GM23338 (cell line): ENCODE measurements at regions not wholly inside any gene's neighbourhood (a gene's known extent, or its start where the extent isn't known, plus 50 kb on each side); places are given as distances from the start of the nearest gene placed in this dataset.

Source experiments
- ATAC-seq: fragments of 200-7000 bp; cut with Tn5 transposase; 3 replicates; pipeline ENCODE4 v1.9.1; 2020
- DNase-seq: peaks from one replicate; pipeline ENCODE4 v3.0.0-alpha.2; 2015; ENCODE audit warnings: low spot score
- H2AFZ ChIP-seq: fragments of 200-600 bp; sonication (generic); 2 replicates; pipeline ENCODE4 v1.8.0; 2016; ENCODE audit warnings: antibody characterized with exemption, mild to moderate bottlenecking, moderate library complexity
- H3F3A ChIP-seq: fragments of 200-600 bp; sonication (generic); replicated peaks from 2 replicates; pipeline ENCODE4 v1.8.0; 2017; ENCODE audit warnings: antibody characterized with exemption, mixed run types, low read depth
- H3K27ac ChIP-seq: fragments of 200-600 bp; sonication (generic); 2 replicates; pipeline ENCODE4 v1.6.1; 2016; ENCODE audit warnings: low read depth
- H3K27me3 ChIP-seq: fragments of 200-600 bp; sonication (generic); 2 replicates; pipeline ENCODE4 v1.8.0; 2016; ENCODE audit warnings: mild to moderate bottlenecking, mixed run types, moderate library complexity; ENCODE audit not compliant: insufficient read depth
- H3K36me3 ChIP-seq: fragments of 200-600 bp; sonication (generic); 2 replicates; pipeline ENCODE4 v1.8.0; 2016; ENCODE audit warnings: mild to moderate bottlenecking; ENCODE audit not compliant: insufficient read depth
- H3K4me1 ChIP-seq: fragments of 200-600 bp; sonication (generic); 2 replicates; pipeline ENCODE4 v1.8.0; 2016; ENCODE audit warnings: mild to moderate bottlenecking, moderate library complexity; ENCODE audit not compliant: insufficient read depth
- H3K4me2 ChIP-seq: fragments of 200-600 bp; sonication (generic); 2 replicates; pipeline ENCODE4 v1.7.1; 2017; ENCODE audit warnings: mixed run types
- H3K4me3 ChIP-seq: fragments of 200-600 bp; sonication (generic); 2 replicates; pipeline ENCODE4 v1.6.1; 2016; ENCODE audit warnings: mixed run types
- H3K79me2 ChIP-seq: fragments of 200-600 bp; sonication (generic); replicated peaks from 2 replicates; pipeline ENCODE4 v1.8.0; 2017; ENCODE audit warnings: mild to moderate bottlenecking; ENCODE audit not compliant: insufficient read depth
- H3K9me2 ChIP-seq: fragments of 200-600 bp; sonication (generic); 2 replicates; pipeline ENCODE4 v1.8.0; 2017; ENCODE audit not compliant: insufficient read depth
- H4K20me1 ChIP-seq: fragments of 200-600 bp; sonication (generic); replicated peaks from 2 replicates; pipeline ENCODE4 v1.8.0; 2017; ENCODE audit warnings: mild to moderate bottlenecking; ENCODE audit not compliant: insufficient read depth
- H3K27ac Mint-ChIP-seq: 2 replicates; pipeline ENCODE4 v1.8.0; 2020; ENCODE audit warnings: inconsistent platforms, mild to moderate bottlenecking, moderate library complexity, mixed read lengths
- H3K27me3 Mint-ChIP-seq: 3 replicates; pipeline ENCODE4 v1.8.0; 2022; ENCODE audit warnings: low read depth, mild to moderate bottlenecking, moderate library complexity, mixed read lengths, inconsistent platforms; ENCODE audit not compliant: insufficient read depth, poor library complexity
- H3K36me3 Mint-ChIP-seq: 3 replicates; pipeline ENCODE4 v1.8.0; 2021; ENCODE audit warnings: low read depth, mild to moderate bottlenecking, inconsistent platforms, moderate library complexity, mixed read lengths
- H3K4me1 Mint-ChIP-seq: 3 replicates; pipeline ENCODE4 v1.8.0; 2020; ENCODE audit warnings: mild to moderate bottlenecking, inconsistent platforms, mixed read lengths
- H3K4me3 Mint-ChIP-seq: 3 replicates; pipeline ENCODE4 v1.8.0; 2021; ENCODE audit warnings: moderate library complexity, mild to moderate bottlenecking, inconsistent platforms, mixed read lengths
- H3K9me3 Mint-ChIP-seq: 3 replicates; pipeline ENCODE4 v1.8.0; 2020; ENCODE audit warnings: moderate library complexity, mild to moderate bottlenecking, inconsistent platforms, mixed read lengths
- CREB1 ChIP-seq: fragments of 250-450 bp; sonication (Bioruptor Pico); IDR thresholded peaks from 2 replicates; pipeline ENCODE4 v1.5.0; 2020; ENCODE audit warnings: low read depth, mild to moderate bottlenecking, moderate library complexity
- EZH2 ChIP-seq: fragments of 200-600 bp; sonication (generic); IDR thresholded peaks from one replicate; pipeline ENCODE4 v1.8.0; 2017; ENCODE audit warnings: antibody characterized with exemption, mild to moderate bottlenecking, low read depth; ENCODE audit not compliant: unreplicated experiment
- EZH2phosphoT487 ChIP-seq: fragments of 200-600 bp; sonication (generic); IDR thresholded peaks from one replicate; pipeline ENCODE4 v1.8.1; 2018; ENCODE audit warnings: antibody characterized with exemption; ENCODE audit not compliant: unreplicated experiment
- JUNB ChIP-seq: IDR thresholded peaks from one replicate; pipeline ENCODE4 v1.6.1; 2016; ENCODE audit warnings: antibody characterized with exemption; ENCODE audit not compliant: unreplicated experiment
- NANOG ChIP-seq: IDR thresholded peaks from 2 replicates; pipeline ENCODE4 v1.6.1; 2016; ENCODE audit warnings: antibody characterized with exemption, borderline replicate concordance
- POLR2AphosphoS5 ChIP-seq: IDR thresholded peaks from 2 replicates; pipeline ENCODE4 v1.6.1; 2016; ENCODE audit warnings: antibody characterized with exemption, low read depth
- STAT1 ChIP-seq: IDR thresholded peaks from one replicate; pipeline ENCODE4 v1.6.1; 2016; ENCODE audit warnings: antibody characterized with exemption; ENCODE audit not compliant: unreplicated experiment
- ZNF114 ChIP-seq: fragments of 250-450 bp; sonication (Bioruptor Pico); IDR thresholded peaks from 2 replicates; pipeline ENCODE4 v1.5.0; 2020; ENCODE audit warnings: mild to moderate bottlenecking, moderate library complexity
- ZNF331 ChIP-seq: fragments of 250-450 bp; sonication (Bioruptor Pico); IDR thresholded peaks from 2 replicates; pipeline ENCODE4 v1.5.0; 2020; ENCODE audit warnings: low read depth, mild to moderate bottlenecking, moderate library complexity
- TF ChIP-seq, protein P1 (sequence below): IDR thresholded peaks from one replicate; pipeline ENCODE4 v1.6.1; 2018; ENCODE audit warnings: antibody characterized with exemption; ENCODE audit not compliant: unreplicated experiment
- TF ChIP-seq, protein P2 (sequence below): IDR thresholded peaks from 2 replicates; pipeline ENCODE4 v1.6.1; 2016; ENCODE audit warnings: antibody characterized with exemption
- TF ChIP-seq, protein P3 (sequence below): fragments of 250-450 bp; sonication (Bioruptor Pico); IDR thresholded peaks from 2 replicates; pipeline ENCODE4 v1.5.0; 2020; ENCODE audit warnings: mild to moderate bottlenecking, moderate library complexity
- TF ChIP-seq, protein P4 (sequence below), 2 experiments: fragments of 200-600 bp in 1 of 2; sonication (generic) in 1 of 2; conservative IDR thresholded peaks; 2 replicates each; pipeline versions ENCODE4 v1.5.1 to v1.6.1; 2016 to 2017; ENCODE audit warnings: antibody characterized with exemption in 2 of 2, low read depth in 2 of 2, mild to moderate bottlenecking in 2 of 2, moderate library complexity in 1 of 2

DNA sequence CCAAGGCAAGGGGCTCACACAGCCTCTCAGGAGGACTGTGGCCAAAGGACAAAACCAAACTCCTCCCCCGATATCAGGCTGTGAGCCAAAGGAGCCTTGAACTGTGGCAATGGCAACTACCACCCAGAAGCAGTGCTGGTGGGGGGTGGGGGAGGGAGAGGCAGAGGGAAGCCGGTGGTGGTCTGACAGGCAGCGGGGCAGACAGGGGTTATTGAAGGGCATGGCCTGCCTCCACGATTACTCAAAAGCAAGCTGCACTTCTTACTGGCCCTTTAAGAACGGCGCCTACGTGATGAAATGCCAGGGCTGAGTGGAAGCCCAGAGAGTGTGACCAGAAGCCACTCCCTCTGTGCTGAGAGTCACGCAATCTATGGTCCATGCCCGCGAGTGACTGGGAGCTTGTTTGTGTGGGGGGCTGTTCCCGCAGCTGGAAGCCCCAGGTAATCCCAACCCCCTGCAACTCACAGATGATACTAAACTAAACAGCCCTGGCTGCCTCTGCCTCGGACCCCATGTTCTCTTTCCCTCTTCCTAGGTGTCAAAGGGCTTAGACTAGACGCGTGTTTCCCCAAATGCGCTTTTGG, 128.2 kb upstream of the CXCR4 start:
- Histone ChIP-seq H3K4me3 (no peak overlapping the region), H3K79me2 (no peaks in the 10 kb centered on the region), H3K4me1 (peaks cover 9% of the 10 kb centered on the region; the same call in 1 of the 2 replicates), H3F3A (no peaks in the 10 kb centered on the region), H4K20me1 (no peaks in the 10 kb centered on the region), H3K27ac (no peak overlapping the region), H2AFZ (peak overlapping the region; percentile 95), H3K9me2 (peaks cover 9% of the 10 kb centered on the region; the same call in 1 of the 2 replicates), H3K36me3 (no peaks in the 10 kb centered on the region), H3K27me3 (no peaks in the 10 kb centered on the region), H3K4me2 (peak overlapping the region; percentile 60; the same call in 1 of the 2 replicates)
- TF ChIP-seq EZH2 (no peak), ZNF331 (CRISPR knock-in tag) (no peak), STAT1 (no peak), CREB1 (no peak), NANOG (no peak), EZH2phosphoT487 (no peak), ZNF114 (CRISPR knock-in tag) (no peak), JUNB (no peak), POLR2AphosphoS5 (no peak)
- TF ChIP-seq, protein P1, sequence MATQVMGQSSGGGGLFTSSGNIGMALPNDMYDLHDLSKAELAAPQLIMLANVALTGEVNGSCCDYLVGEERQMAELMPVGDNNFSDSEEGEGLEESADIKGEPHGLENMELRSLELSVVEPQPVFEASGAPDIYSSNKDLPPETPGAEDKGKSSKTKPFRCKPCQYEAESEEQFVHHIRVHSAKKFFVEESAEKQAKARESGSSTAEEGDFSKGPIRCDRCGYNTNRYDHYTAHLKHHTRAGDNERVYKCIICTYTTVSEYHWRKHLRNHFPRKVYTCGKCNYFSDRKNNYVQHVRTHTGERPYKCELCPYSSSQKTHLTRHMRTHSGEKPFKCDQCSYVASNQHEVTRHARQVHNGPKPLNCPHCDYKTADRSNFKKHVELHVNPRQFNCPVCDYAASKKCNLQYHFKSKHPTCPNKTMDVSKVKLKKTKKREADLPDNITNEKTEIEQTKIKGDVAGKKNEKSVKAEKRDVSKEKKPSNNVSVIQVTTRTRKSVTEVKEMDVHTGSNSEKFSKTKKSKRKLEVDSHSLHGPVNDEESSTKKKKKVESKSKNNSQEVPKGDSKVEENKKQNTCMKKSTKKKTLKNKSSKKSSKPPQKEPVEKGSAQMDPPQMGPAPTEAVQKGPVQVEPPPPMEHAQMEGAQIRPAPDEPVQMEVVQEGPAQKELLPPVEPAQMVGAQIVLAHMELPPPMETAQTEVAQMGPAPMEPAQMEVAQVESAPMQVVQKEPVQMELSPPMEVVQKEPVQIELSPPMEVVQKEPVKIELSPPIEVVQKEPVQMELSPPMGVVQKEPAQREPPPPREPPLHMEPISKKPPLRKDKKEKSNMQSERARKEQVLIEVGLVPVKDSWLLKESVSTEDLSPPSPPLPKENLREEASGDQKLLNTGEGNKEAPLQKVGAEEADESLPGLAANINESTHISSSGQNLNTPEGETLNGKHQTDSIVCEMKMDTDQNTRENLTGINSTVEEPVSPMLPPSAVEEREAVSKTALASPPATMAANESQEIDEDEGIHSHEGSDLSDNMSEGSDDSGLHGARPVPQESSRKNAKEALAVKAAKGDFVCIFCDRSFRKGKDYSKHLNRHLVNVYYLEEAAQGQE = no peak
- TF ChIP-seq, protein P2, sequence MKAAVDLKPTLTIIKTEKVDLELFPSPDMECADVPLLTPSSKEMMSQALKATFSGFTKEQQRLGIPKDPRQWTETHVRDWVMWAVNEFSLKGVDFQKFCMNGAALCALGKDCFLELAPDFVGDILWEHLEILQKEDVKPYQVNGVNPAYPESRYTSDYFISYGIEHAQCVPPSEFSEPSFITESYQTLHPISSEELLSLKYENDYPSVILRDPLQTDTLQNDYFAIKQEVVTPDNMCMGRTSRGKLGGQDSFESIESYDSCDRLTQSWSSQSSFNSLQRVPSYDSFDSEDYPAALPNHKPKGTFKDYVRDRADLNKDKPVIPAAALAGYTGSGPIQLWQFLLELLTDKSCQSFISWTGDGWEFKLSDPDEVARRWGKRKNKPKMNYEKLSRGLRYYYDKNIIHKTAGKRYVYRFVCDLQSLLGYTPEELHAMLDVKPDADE = no peak
- TF ChIP-seq, protein P3, sequence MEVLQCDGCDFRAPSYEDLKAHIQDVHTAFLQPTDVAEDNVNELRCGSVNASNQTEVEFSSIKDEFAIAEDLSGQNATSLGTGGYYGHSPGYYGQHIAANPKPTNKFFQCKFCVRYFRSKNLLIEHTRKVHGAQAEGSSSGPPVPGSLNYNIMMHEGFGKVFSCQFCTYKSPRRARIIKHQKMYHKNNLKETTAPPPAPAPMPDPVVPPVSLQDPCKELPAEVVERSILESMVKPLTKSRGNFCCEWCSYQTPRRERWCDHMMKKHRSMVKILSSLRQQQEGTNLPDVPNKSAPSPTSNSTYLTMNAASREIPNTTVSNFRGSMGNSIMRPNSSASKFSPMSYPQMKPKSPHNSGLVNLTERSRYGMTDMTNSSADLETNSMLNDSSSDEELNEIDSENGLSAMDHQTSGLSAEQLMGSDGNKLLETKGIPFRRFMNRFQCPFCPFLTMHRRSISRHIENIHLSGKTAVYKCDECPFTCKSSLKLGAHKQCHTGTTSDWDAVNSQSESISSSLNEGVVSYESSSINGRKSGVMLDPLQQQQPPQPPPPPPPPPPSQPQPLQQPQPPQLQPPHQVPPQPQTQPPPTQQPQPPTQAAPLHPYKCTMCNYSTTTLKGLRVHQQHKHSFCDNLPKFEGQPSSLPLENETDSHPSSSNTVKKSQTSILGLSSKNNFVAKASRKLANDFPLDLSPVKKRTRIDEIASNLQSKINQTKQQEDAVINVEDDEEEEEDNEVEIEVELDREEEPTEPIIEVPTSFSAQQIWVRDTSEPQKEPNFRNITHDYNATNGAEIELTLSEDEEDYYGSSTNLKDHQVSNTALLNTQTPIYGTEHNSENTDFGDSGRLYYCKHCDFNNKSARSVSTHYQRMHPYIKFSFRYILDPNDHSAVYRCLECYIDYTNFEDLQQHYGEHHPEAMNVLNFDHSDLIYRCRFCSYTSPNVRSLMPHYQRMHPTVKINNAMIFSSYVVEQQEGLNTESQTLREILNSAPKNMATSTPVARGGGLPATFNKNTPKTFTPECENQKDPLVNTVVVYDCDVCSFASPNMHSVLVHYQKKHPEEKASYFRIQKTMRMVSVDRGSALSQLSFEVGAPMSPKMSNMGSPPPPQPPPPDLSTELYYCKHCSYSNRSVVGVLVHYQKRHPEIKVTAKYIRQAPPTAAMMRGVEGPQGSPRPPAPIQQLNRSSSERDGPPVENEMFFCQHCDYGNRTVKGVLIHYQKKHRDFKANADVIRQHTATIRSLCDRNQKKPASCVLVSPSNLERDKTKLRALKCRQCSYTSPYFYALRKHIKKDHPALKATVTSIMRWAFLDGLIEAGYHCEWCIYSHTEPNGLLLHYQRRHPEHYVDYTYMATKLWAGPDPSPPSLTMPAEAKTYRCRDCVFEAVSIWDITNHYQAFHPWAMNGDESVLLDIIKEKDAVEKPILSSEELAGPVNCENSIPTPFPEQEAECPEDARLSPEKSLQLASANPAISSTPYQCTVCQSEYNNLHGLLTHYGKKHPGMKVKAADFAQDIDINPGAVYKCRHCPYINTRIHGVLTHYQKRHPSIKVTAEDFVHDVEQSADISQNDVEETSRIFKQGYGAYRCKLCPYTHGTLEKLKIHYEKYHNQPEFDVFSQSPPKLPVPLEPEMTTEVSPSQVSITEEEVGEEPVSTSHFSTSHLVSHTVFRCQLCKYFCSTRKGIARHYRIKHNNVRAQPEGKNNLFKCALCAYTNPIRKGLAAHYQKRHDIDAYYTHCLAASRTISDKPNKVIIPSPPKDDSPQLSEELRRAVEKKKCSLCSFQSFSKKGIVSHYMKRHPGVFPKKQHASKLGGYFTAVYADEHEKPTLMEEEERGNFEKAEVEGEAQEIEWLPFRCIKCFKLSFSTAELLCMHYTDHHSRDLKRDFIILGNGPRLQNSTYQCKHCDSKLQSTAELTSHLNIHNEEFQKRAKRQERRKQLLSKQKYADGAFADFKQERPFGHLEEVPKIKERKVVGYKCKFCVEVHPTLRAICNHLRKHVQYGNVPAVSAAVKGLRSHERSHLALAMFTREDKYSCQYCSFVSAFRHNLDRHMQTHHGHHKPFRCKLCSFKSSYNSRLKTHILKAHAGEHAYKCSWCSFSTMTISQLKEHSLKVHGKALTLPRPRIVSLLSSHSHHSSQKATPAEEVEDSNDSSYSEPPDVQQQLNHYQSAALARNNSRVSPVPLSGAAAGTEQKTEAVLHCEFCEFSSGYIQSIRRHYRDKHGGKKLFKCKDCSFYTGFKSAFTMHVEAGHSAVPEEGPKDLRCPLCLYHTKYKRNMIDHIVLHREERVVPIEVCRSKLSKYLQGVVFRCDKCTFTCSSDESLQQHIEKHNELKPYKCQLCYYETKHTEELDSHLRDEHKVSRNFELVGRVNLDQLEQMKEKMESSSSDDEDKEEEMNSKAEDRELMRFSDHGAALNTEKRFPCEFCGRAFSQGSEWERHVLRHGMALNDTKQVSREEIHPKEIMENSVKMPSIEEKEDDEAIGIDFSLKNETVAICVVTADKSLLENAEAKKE (CRISPR knock-in tag) = no peak
- TF ChIP-seq, protein P4, sequence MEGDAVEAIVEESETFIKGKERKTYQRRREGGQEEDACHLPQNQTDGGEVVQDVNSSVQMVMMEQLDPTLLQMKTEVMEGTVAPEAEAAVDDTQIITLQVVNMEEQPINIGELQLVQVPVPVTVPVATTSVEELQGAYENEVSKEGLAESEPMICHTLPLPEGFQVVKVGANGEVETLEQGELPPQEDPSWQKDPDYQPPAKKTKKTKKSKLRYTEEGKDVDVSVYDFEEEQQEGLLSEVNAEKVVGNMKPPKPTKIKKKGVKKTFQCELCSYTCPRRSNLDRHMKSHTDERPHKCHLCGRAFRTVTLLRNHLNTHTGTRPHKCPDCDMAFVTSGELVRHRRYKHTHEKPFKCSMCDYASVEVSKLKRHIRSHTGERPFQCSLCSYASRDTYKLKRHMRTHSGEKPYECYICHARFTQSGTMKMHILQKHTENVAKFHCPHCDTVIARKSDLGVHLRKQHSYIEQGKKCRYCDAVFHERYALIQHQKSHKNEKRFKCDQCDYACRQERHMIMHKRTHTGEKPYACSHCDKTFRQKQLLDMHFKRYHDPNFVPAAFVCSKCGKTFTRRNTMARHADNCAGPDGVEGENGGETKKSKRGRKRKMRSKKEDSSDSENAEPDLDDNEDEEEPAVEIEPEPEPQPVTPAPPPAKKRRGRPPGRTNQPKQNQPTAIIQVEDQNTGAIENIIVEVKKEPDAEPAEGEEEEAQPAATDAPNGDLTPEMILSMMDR (conservative IDR thresholded peaks at IDR 0.05; ENCODE audit: low read depth in 2 of 2) = no peak
- ATAC-seq (peak; percentile 88), DNase-seq (peak; percentile 52)
- Mint-ChIP-seq H3K27me3 (peaks cover 11% of the 10 kb centered on the region), H3K4me3 (no peak overlapping the region), H3K27ac (no peak overlapping the region; the same call in 1 of the 2 replicates), H3K36me3 (no peaks in the 10 kb centered on the region), H3K9me3 (no peaks in the 10 kb centered on the region), H3K4me1 (peaks cover 11% of the 10 kb centered on the region)
